ENCODE measurements at regions not wholly inside any gene's neighbourhood (a gene's known extent, or its start where the extent isn't known, plus 50 kb on each side); places are given as distances from the start of the nearest gene placed in this dataset.

DNA sequence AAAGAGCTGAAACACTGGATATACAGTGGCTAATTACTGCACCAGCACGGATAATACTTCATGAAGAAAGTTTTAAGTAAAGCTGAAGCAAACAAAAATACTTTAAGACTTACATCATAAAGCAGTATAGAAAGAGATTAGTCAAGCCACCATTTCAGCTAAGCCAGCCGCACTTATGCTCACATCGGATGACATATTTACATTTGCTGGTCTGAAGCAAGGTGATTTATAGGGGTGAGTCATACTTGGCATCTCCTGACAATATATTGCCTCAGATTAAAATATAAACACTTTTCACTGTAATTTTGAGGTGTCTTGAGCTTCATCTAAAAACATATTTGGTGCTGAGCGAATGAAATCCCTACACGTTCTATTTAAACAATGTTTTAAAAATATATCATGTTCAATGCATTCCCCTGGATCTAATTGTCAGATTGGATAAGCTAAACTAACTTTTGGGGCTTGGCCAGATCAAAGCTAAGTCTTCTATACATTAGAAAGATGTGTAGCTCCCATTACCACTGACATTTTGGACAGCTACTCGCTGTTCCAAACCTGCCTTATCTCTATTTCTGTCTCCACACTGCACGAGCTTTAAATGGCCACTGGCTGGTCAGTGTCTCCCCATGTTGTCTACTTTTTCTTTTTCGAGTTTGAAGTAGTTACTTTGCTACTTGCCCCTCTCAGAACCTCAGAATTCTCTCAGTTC lies 103.2 kb downstream of the VCX2 start:
- no peaks in the 10 kb centered on the region for H3K9me3 ChIP-seq (ENCODE audit: insufficient read depth, low read depth, low read length)
- no peaks in the 10 kb centered on the region for H3K79me2 ChIP-seq (ENCODE audit: control insufficient read depth, insufficient read depth, low read length, poor library complexity)
- H2AFZ ChIP-seq (ENCODE audit: insufficient read depth, low read length, poor library complexity) = no peak overlapping the region
- no peaks in the 10 kb centered on the region for H3K79me1 ChIP-seq (ENCODE audit: low read length)
- no peak overlapping the region for H2BK120ac ChIP-seq (ENCODE audit: insufficient read depth, low read length, poor library complexity)
- H2BK12ac ChIP-seq (ENCODE audit: low read length) = no peak overlapping the region
- peak in 1 of 2 donors; percentile 6 for DNase-seq
- no peaks in the 10 kb centered on the region for H3K4me1 ChIP-seq (ENCODE audit: control insufficient read depth in 1 of 2, insufficient read depth in 2 of 2, low read length in 2 of 2)
- no peak overlapping the region for H3K9ac ChIP-seq (ENCODE audit: low read length)
- no peak overlapping the region for H3K4me3 ChIP-seq (ENCODE audit: low read depth, low read length)
- no peaks in the 10 kb centered on the region for H3K27me3 ChIP-seq (ENCODE audit: insufficient read depth, low read length)
- H4K91ac ChIP-seq (ENCODE audit: low read depth, low read length) = no peak overlapping the region
- H2BK5ac ChIP-seq (ENCODE audit: low read depth, low read length, poor library complexity) = no peak overlapping the region
- no peak overlapping the region for H2AK5ac ChIP-seq (ENCODE audit: low read length)
- no CpG with 5 or more reads among the region's 8 CpGs for WGBS (ENCODE audit: extremely low coverage, insufficient coverage, insufficient read length)
- no peak overlapping the region for H3K23ac ChIP-seq (ENCODE audit: low read length)
- H3K14ac ChIP-seq (ENCODE audit: low read length) = no peak overlapping the region
- no peaks in the 10 kb centered on the region for H3K36me3 ChIP-seq (ENCODE audit: control insufficient read depth in 1 of 2, insufficient read depth in 2 of 2, low read length in 2 of 2)
- no peak overlapping the region for H3K4ac ChIP-seq (ENCODE audit: low read depth, low read length)
- H4K8ac ChIP-seq (ENCODE audit: low read depth, low read length) = no peak overlapping the region
- no peak overlapping the region for H3K27ac ChIP-seq (ENCODE audit: low read depth, low read length)
- no peak overlapping the region for H3K4me2 ChIP-seq (ENCODE audit: low read length)
- H4K12ac ChIP-seq (ENCODE audit: low read depth, low read length) = no peak overlapping the region
- H3K18ac ChIP-seq (ENCODE audit: low read length) = no peak overlapping the region

DNA sequence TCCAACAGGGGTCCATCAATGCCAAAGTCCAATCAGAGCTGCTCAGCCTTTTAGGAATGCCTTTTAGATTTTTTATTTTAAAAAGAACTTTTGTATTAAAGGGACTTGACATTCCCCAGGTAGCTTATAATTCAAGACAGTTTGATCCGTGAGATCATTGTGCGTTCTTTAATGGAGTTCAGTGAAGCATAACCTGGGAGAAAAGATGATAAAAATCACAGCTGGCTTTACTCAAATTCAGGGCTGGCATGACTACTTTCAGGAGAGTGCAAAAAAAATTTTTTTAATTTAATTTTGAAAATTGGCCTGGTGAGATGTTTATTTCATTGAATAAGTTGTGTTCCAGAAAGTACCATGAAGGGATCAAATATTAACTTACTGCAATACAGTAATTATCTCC lies 118.2 kb downstream of the VCX2 start:
- Histone ChIP-seq H2BK12ac (ENCODE audit: low read length) (no peak overlapping the region), H4K12ac (ENCODE audit: low read depth, low read length) (no peak overlapping the region), H3K18ac (ENCODE audit: low read length) (no peak overlapping the region), H2BK5ac (ENCODE audit: low read depth, low read length, poor library complexity) (no peak overlapping the region), H3K36me3 (ENCODE audit: control insufficient read depth in 1 of 2, insufficient read depth in 2 of 2, low read length in 2 of 2) (no peaks in the 10 kb centered on the region), H3K4me2 (ENCODE audit: low read length) (no peak overlapping the region), H3K4me1 (ENCODE audit: control insufficient read depth in 1 of 2, insufficient read depth in 2 of 2, low read length in 2 of 2) (no peaks in the 10 kb centered on the region), H3K14ac (ENCODE audit: low read length) (no peak overlapping the region), H2AK5ac (ENCODE audit: low read length) (no peak overlapping the region), H4K91ac (ENCODE audit: low read depth, low read length) (no peak overlapping the region), H3K4ac (ENCODE audit: low read depth, low read length) (no peak overlapping the region), H3K79me1 (ENCODE audit: low read length) (no peaks in the 10 kb centered on the region), H3K79me2 (ENCODE audit: control insufficient read depth, insufficient read depth, low read length, poor library complexity) (no peaks in the 10 kb centered on the region), H3K23ac (ENCODE audit: low read length) (no peak overlapping the region), H4K8ac (ENCODE audit: low read depth, low read length) (no peak overlapping the region), H3K9me3 (ENCODE audit: insufficient read depth, low read depth, low read length) (no peaks in the 10 kb centered on the region), H3K27ac (ENCODE audit: low read depth, low read length) (no peak overlapping the region), H3K27me3 (ENCODE audit: insufficient read depth, low read length) (no peaks in the 10 kb centered on the region), H2BK120ac (ENCODE audit: insufficient read depth, low read length, poor library complexity) (no peak overlapping the region), H2AFZ (ENCODE audit: insufficient read depth, low read length, poor library complexity) (no peak overlapping the region), H3K4me3 (ENCODE audit: low read depth, low read length) (no peak overlapping the region), H3K9ac (ENCODE audit: low read length) (no peak overlapping the region)
- no CpG with 5 or more reads among the region's 2 CpGs for WGBS (ENCODE audit: extremely low coverage, insufficient coverage, insufficient read length)
- DNase-seq = no peak

DNA sequence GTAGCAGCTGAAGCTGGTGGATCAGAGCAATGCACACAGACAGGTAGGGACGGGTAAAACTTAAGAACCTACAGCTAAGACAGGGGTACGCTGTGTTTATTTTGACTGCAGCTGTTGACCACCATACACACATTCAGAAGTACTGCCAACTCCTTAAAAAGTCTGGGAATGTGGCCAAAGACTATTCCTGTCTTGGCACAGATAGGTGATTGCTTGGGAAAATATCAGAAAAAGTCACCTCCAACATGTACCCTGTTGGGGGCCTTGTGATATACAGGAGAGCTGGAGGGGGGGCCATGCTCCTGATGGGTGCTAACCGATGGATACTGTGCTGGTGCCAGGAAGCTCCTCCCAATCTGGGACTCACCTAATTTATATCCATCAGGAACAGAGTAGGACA lies 121.2 kb downstream of the VCX2 start:
- H3K23ac ChIP-seq (ENCODE audit: low read length) = no peak overlapping the region
- no peak overlapping the region for H4K91ac ChIP-seq (ENCODE audit: low read depth, low read length)
- no peaks in the 10 kb centered on the region for H3K27me3 ChIP-seq (ENCODE audit: insufficient read depth, low read length)
- no peak overlapping the region for H3K4me2 ChIP-seq (ENCODE audit: low read length)
- no peak overlapping the region for H2AK5ac ChIP-seq (ENCODE audit: low read length)
- no peak overlapping the region for H3K18ac ChIP-seq (ENCODE audit: low read length)
- no peaks in the 10 kb centered on the region for H3K36me3 ChIP-seq (ENCODE audit: control insufficient read depth in 1 of 2, insufficient read depth in 2 of 2, low read length in 2 of 2)
- H2BK12ac ChIP-seq (ENCODE audit: low read length) = no peak overlapping the region
- no peak overlapping the region for H2BK5ac ChIP-seq (ENCODE audit: low read depth, low read length, poor library complexity)
- DNase-seq = no peak
- H4K8ac ChIP-seq (ENCODE audit: low read depth, low read length) = no peak overlapping the region
- H2AFZ ChIP-seq (ENCODE audit: insufficient read depth, low read length, poor library complexity) = no peak overlapping the region
- no peaks in the 10 kb centered on the region for H3K4me1 ChIP-seq (ENCODE audit: control insufficient read depth in 1 of 2, insufficient read depth in 2 of 2, low read length in 2 of 2)
- no CpG with 5 or more reads among the region's 3 CpGs for WGBS (ENCODE audit: extremely low coverage, insufficient coverage, insufficient read length)
- H3K27ac ChIP-seq (ENCODE audit: low read depth, low read length) = no peak overlapping the region
- H3K9me3 ChIP-seq (ENCODE audit: insufficient read depth, low read depth, low read length) = no peaks in the 10 kb centered on the region
- no peak overlapping the region for H3K14ac ChIP-seq (ENCODE audit: low read length)
- H4K12ac ChIP-seq (ENCODE audit: low read depth, low read length) = no peak overlapping the region
- H3K79me1 ChIP-seq (ENCODE audit: low read length) = no peaks in the 10 kb centered on the region
- no peak overlapping the region for H2BK120ac ChIP-seq (ENCODE audit: insufficient read depth, low read length, poor library complexity)
- H3K4ac ChIP-seq (ENCODE audit: low read depth, low read length) = no peak overlapping the region
- H3K79me2 ChIP-seq (ENCODE audit: control insufficient read depth, insufficient read depth, low read length, poor library complexity) = no peaks in the 10 kb centered on the region
- no peak overlapping the region for H3K4me3 ChIP-seq (ENCODE audit: low read depth, low read length)
- H3K9ac ChIP-seq (ENCODE audit: low read length) = no peak overlapping the region

DNA sequence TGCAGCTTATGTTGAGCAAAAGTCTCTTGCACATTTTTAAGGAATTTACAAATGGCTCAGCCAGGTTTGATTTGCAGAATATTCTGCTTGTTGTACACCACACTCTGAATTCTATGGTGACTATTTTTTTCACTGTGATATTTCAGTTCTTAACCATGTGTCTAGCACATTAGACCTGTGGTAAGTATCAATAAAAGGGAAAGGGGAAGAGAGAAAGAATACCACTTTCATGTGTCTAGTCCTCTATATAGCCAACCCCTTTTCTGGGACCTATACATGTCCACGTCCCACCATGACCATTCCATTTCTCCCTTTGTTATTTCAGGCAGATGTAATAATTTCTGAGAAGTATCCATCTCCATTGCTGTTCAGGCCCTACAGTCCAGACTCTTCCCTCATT lies 121.3 kb upstream of the PNPLA4 start:
- H2BK120ac ChIP-seq (ENCODE audit: insufficient read depth, low read length, poor library complexity) = no peak overlapping the region
- no CpG with 5 or more reads among the region's 1 CpG for WGBS (ENCODE audit: extremely low coverage, insufficient coverage, insufficient read length)
- no peak overlapping the region for H3K23ac ChIP-seq (ENCODE audit: low read length)
- no peaks in the 10 kb centered on the region for H3K79me1 ChIP-seq (ENCODE audit: low read length)
- no peak overlapping the region for H2AFZ ChIP-seq (ENCODE audit: insufficient read depth, low read length, poor library complexity)
- H3K27ac ChIP-seq (ENCODE audit: low read depth, low read length) = no peak overlapping the region
- no peak for DNase-seq
- no peak overlapping the region for H3K18ac ChIP-seq (ENCODE audit: low read length)
- H3K14ac ChIP-seq (ENCODE audit: low read length) = no peak overlapping the region
- no peaks in the 10 kb centered on the region for H3K27me3 ChIP-seq (ENCODE audit: insufficient read depth, low read length)
- no peak overlapping the region for H2BK12ac ChIP-seq (ENCODE audit: low read length)
- H3K4me2 ChIP-seq (ENCODE audit: low read length) = no peak overlapping the region
- no peaks in the 10 kb centered on the region for H3K4me1 ChIP-seq (ENCODE audit: control insufficient read depth in 1 of 2, insufficient read depth in 2 of 2, low read length in 2 of 2)
- H4K12ac ChIP-seq (ENCODE audit: low read depth, low read length) = no peak overlapping the region
- no peak overlapping the region for H2AK5ac ChIP-seq (ENCODE audit: low read length)
- no peak overlapping the region for H4K91ac ChIP-seq (ENCODE audit: low read depth, low read length)
- no peaks in the 10 kb centered on the region for H3K79me2 ChIP-seq (ENCODE audit: control insufficient read depth, insufficient read depth, low read length, poor library complexity)
- no peak overlapping the region for H4K8ac ChIP-seq (ENCODE audit: low read depth, low read length)
- H2BK5ac ChIP-seq (ENCODE audit: low read depth, low read length, poor library complexity) = no peak overlapping the region
- no peak overlapping the region for H3K9ac ChIP-seq (ENCODE audit: low read length)
- H3K36me3 ChIP-seq (ENCODE audit: control insufficient read depth in 1 of 2, insufficient read depth in 2 of 2, low read length in 2 of 2) = no peaks in the 10 kb centered on the region
- no peaks in the 10 kb centered on the region for H3K9me3 ChIP-seq (ENCODE audit: insufficient read depth, low read depth, low read length)
- H3K4ac ChIP-seq (ENCODE audit: low read depth, low read length) = no peak overlapping the region
- H3K4me3 ChIP-seq (ENCODE audit: low read depth, low read length) = no peak overlapping the region

Data from trophoblast cell (in vitro differentiated cells and primary cell).